DND-41 (cell line): ENCODE measurements at regions not wholly inside any gene's neighbourhood (a gene's known extent, or its start where the extent isn't known, plus 50 kb on each side); places are given as distances from the start of the nearest gene placed in this dataset.

Experiments
- ATAC-seq: fragments of 200-7000 bp; cut with Tn5 transposase; 3 replicates; pipeline ENCODE4 v1.9.1; 2021; ENCODE audit warnings: low read depth; ENCODE audit not compliant: insufficient read depth
- DNase-seq: peaks from one replicate; pipeline ENCODE4 v3.0.0-alpha.2; 2020
- H2AFZ ChIP-seq: 2 replicates; pipeline ENCODE4 v1.6.0; 2012; ENCODE audit warnings: low read depth, low read length
- H3K27ac ChIP-seq: 2 replicates; pipeline ENCODE4 v1.5.1; 2012; ENCODE audit warnings: low read length, inconsistent platforms
- H3K27me3 ChIP-seq: fragments of 200-600 bp; sonication (generic); 2 replicates; pipeline ENCODE4 v1.6.0; 2012; ENCODE audit warnings: low read length, mild to moderate bottlenecking, inconsistent platforms; ENCODE audit not compliant: insufficient read depth, poor library complexity
- H3K36me3 ChIP-seq: 2 replicates; pipeline ENCODE4 v1.5.1; 2012; ENCODE audit warnings: low read length, inconsistent platforms; ENCODE audit not compliant: insufficient read depth
- H3K4me1 ChIP-seq: 2 replicates; pipeline ENCODE4 v1.5.1; 2012; ENCODE audit warnings: mild to moderate bottlenecking, low read length; ENCODE audit not compliant: insufficient read depth
- H3K4me2 ChIP-seq: 2 replicates; pipeline ENCODE4 v1.6.0; 2012; ENCODE audit warnings: mild to moderate bottlenecking, moderate library complexity, low read length, inconsistent platforms; ENCODE audit not compliant: insufficient read depth
- H3K4me3 ChIP-seq, 2 experiments: fragments of 200-600 bp in 1 of 2; shearing (Covaris generic) in 1 of 2; 2 replicates each; pipeline ENCODE4 v1.5.1; 2012 to 2016; ENCODE audit warnings: inconsistent platforms in 2 of 2, low read length in 2 of 2, mild to moderate bottlenecking in 2 of 2, low read depth in 1 of 2, moderate library complexity in 1 of 2
- H3K79me2 ChIP-seq: 2 replicates; pipeline ENCODE4 v1.6.0; 2012; ENCODE audit warnings: low read length, inconsistent platforms; ENCODE audit not compliant: insufficient read depth
- H3K9ac ChIP-seq: 2 replicates; pipeline ENCODE4 v1.6.0; 2012; ENCODE audit warnings: low read depth, mild to moderate bottlenecking, inconsistent platforms, low read length, moderate library complexity
- H3K9me3 ChIP-seq: 2 replicates; pipeline ENCODE4 v1.5.1; 2012; ENCODE audit warnings: low read length, moderate library complexity, mild to moderate bottlenecking, inconsistent platforms; ENCODE audit not compliant: insufficient read depth, severe bottlenecking
- H4K20me1 ChIP-seq: 2 replicates; pipeline ENCODE4 v1.6.0; 2012; ENCODE audit warnings: low read length; ENCODE audit not compliant: insufficient read depth
- CTCF ChIP-seq: IDR thresholded peaks from 2 replicates; pipeline ENCODE4 v1.5.1; 2012; ENCODE audit warnings: borderline replicate concordance, low read length, moderate library complexity, mild to moderate bottlenecking; ENCODE audit not compliant: poor library complexity, severe bottlenecking; ENCODE audit errors: extremely low read depth
- EZH2 ChIP-seq: IDR thresholded peaks from 3 replicates; pipeline ENCODE4 v1.6.1; 2012; ENCODE audit warnings: borderline replicate concordance, low read depth, mild to moderate bottlenecking, moderate library complexity, low read length, inconsistent platforms; ENCODE audit not compliant: severe bottlenecking

GRCh38 chr21:32212116-32212515, 66.7 kb downstream of the MIS18A start:
- no peak for TF ChIP-seq CTCF
- TF ChIP-seq EZH2: no peak
- H3K4me1 ChIP-seq: no peaks in the 10 kb centered on the region
- no peaks in the 10 kb centered on the region for H3K27me3 ChIP-seq
- ATAC-seq (no peak), DNase-seq (no peak)
- H3K36me3 ChIP-seq: no peaks in the 10 kb centered on the region
- H3K79me2 ChIP-seq: no peaks in the 10 kb centered on the region
- H4K20me1 ChIP-seq: no peaks in the 10 kb centered on the region
- no peak overlapping the region for H3K27ac ChIP-seq
- H3K9me3 ChIP-seq: peaks cover 7% of the 10 kb centered on the region
- no peak overlapping the region for H3K9ac ChIP-seq
- H3K4me3 ChIP-seq: no peak overlapping the region
- H3K4me2 ChIP-seq: no peak overlapping the region
- no peak overlapping the region for H2AFZ ChIP-seq

GRCh38 chr21:32211306-32211705, 67.5 kb downstream of the MIS18A start:
- no peak overlapping the region for H3K4me3 ChIP-seq
- DNase-seq: no peak
- no peaks in the 10 kb centered on the region for H3K4me1 ChIP-seq
- no peak overlapping the region for H2AFZ ChIP-seq
- no peaks in the 10 kb centered on the region for H3K79me2 ChIP-seq
- no peak for TF ChIP-seq EZH2
- TF ChIP-seq CTCF: no peak
- H3K27ac ChIP-seq: no peak overlapping the region
- H3K9me3 ChIP-seq: peaks cover 7% of the 10 kb centered on the region
- ATAC-seq: no peak
- H3K27me3 ChIP-seq: no peaks in the 10 kb centered on the region
- no peak overlapping the region for H3K9ac ChIP-seq
- H3K36me3 ChIP-seq: no peaks in the 10 kb centered on the region
- H4K20me1 ChIP-seq: no peaks in the 10 kb centered on the region
- H3K4me2 ChIP-seq: no peak overlapping the region

- Histone ChIP-seq H3K27ac (no peak overlapping the region), H3K4me3 (no peak overlapping the region), H3K9me3 (peaks cover 7% of the 10 kb centered on the region), H3K4me2 (no peak overlapping the region), H4K20me1 (no peaks in the 10 kb centered on the region), H3K27me3 (no peaks in the 10 kb centered on the region), H2AFZ (no peak overlapping the region), H3K4me1 (no peaks in the 10 kb centered on the region), H3K36me3 (no peaks in the 10 kb centered on the region), H3K9ac (no peak overlapping the region), H3K79me2 (no peaks in the 10 kb centered on the region)
- DNase-seq: no peak
- ATAC-seq: no peak
- TF ChIP-seq CTCF (no peak), EZH2 (no peak)
Observed at GRCh38 chr21:32209580-32209979, 69.3 kb downstream of the MIS18A start.

- TF ChIP-seq EZH2 (no peak), CTCF (no peak)
- no peak for DNase-seq
- no peak overlapping the region for H3K27ac ChIP-seq
Observed at GRCh38 chr21:32207406-32207716, 71.5 kb downstream of the MIS18A start.

More at GRCh38 chr21:32207406-32207716, 71.5 kb downstream of the MIS18A start:
- H4K20me1 ChIP-seq: no peaks in the 10 kb centered on the region
- H3K9ac ChIP-seq: no peak overlapping the region
- no peak overlapping the region for H3K4me2 ChIP-seq
- no peaks in the 10 kb centered on the region for H3K36me3 ChIP-seq
- no peak overlapping the region for H3K4me3 ChIP-seq
- H3K79me2 ChIP-seq: no peaks in the 10 kb centered on the region
- no peak overlapping the region for H2AFZ ChIP-seq
- no peaks in the 10 kb centered on the region for H3K4me1 ChIP-seq
- ATAC-seq: no peak
- H3K9me3 ChIP-seq: no peaks in the 10 kb centered on the region
- H3K27me3 ChIP-seq: no peaks in the 10 kb centered on the region
